Mesendoderm (in vitro differentiated cells): ENCODE measurements at regions not wholly inside any gene's neighbourhood (a gene's known extent, or its start where the extent isn't known, plus 50 kb on each side); places are given as distances from the start of the nearest gene placed in this dataset.

Source experiments
- DNase-seq: peaks from one replicate; pipeline ENCODE4 v3.0.0; 2013
- H2AK5ac ChIP-seq: 2 replicates; pipeline ENCODE4 v1.6.1; 2013; ENCODE audit warnings: low read length, inconsistent platforms
- H2BK120ac ChIP-seq: 2 replicates; pipeline ENCODE4 v1.6.1; 2013; ENCODE audit warnings: low read depth, mild to moderate bottlenecking, low read length, moderate library complexity, mixed read lengths
- H2BK15ac ChIP-seq: replicated peaks from 2 replicates; pipeline ENCODE4 v1.6.1; 2013; ENCODE audit warnings: low read depth, mild to moderate bottlenecking, moderate library complexity
- H2BK5ac ChIP-seq: 2 replicates; pipeline ENCODE4 v1.6.1; 2013; ENCODE audit warnings: low read length, inconsistent platforms
- H3K18ac ChIP-seq: 2 replicates; pipeline ENCODE4 v1.6.1; 2013; ENCODE audit warnings: mild to moderate bottlenecking, low read length, mixed read lengths
- H3K23ac ChIP-seq: one replicate; pipeline ENCODE4 v1.6.1; 2013; ENCODE audit warnings: low read length
- H3K27ac ChIP-seq: 2 replicates; pipeline ENCODE4 v1.5.1; 2013; ENCODE audit warnings: low read depth, mild to moderate bottlenecking, inconsistent platforms, low read length, moderate library complexity
- H3K27me3 ChIP-seq: 2 replicates; pipeline ENCODE4 v1.6.1; 2013; ENCODE audit warnings: low read length, control low read depth, mild to moderate bottlenecking, inconsistent platforms; ENCODE audit not compliant: insufficient read depth, poor library complexity
- H3K36me3 ChIP-seq: 2 replicates; pipeline ENCODE4 v1.6.1; 2013; ENCODE audit warnings: low read length, inconsistent platforms; ENCODE audit not compliant: control insufficient read depth, insufficient read depth
- H3K4ac ChIP-seq: one replicate; pipeline ENCODE4 v1.6.1; 2013; ENCODE audit warnings: low read depth, mild to moderate bottlenecking, low read length, moderate library complexity
- H3K4me1 ChIP-seq: 2 replicates; pipeline ENCODE4 v1.6.1; 2013; ENCODE audit warnings: low read depth, low read length, inconsistent platforms; ENCODE audit not compliant: control insufficient read depth
- H3K4me2 ChIP-seq: 2 replicates; pipeline ENCODE4 v1.6.1; 2013; ENCODE audit warnings: low read length
- H3K4me3 ChIP-seq: 2 replicates; pipeline ENCODE4 v1.5.1; 2013; ENCODE audit warnings: mild to moderate bottlenecking, low read length
- H3K56ac ChIP-seq: one replicate; pipeline ENCODE4 v1.6.1; 2013; ENCODE audit warnings: low read length
- H3K79me1 ChIP-seq: 2 replicates; pipeline ENCODE4 v1.6.1; 2013; ENCODE audit warnings: low read length, inconsistent platforms
- H3K79me2 ChIP-seq: 2 replicates; pipeline ENCODE4 v1.6.1; 2013; ENCODE audit warnings: mild to moderate bottlenecking, low read length; ENCODE audit not compliant: control insufficient read depth, insufficient read depth
- H3K9ac ChIP-seq: 2 replicates; pipeline ENCODE4 v1.6.1; 2013; ENCODE audit warnings: low read length, inconsistent platforms
- H4K5ac ChIP-seq: one replicate; pipeline ENCODE4 v1.6.1; 2013; ENCODE audit warnings: low read length
- H4K8ac ChIP-seq: one replicate; pipeline ENCODE4 v1.6.1; 2013; ENCODE audit warnings: low read depth, mild to moderate bottlenecking, control low read depth, low read length, moderate library complexity
- WGBS: extraction: QIAGEN DNeasy Blood & Tissue Kit; methylation state at CpG from one replicate; pipeline ENCODE4 v1.1.7; 2013; ENCODE audit warnings: low lambda C conversion rate, missing lambda C conversion rate; ENCODE audit not compliant: insufficient coverage; ENCODE audit errors: extremely low coverage; 5-methylcytosine and 5-hydroxymethylcytosine counted together

GRCh38 chr7:82539969-82540368, 96.4 kb upstream of the CACNA2D1 start:
- no peak overlapping the region for H4K8ac ChIP-seq
- H3K79me2 ChIP-seq = no peaks in the 10 kb centered on the region
- no peak overlapping the region for H3K4me2 ChIP-seq
- H3K27ac ChIP-seq = no peak overlapping the region
- H3K27me3 ChIP-seq = no peaks in the 10 kb centered on the region
- no peak overlapping the region for H3K4me3 ChIP-seq
- H3K79me1 ChIP-seq = no peaks in the 10 kb centered on the region
- WGBS = no CpG with 5 or more reads among the region's 6 CpGs
- no peak overlapping the region for H3K23ac ChIP-seq
- no peaks in the 10 kb centered on the region for H3K4me1 ChIP-seq
- no peak overlapping the region for H2AK5ac ChIP-seq
- H2BK15ac ChIP-seq = peak overlapping the region; percentile 74
- H2BK120ac ChIP-seq = no peak overlapping the region
- no peak overlapping the region for H3K4ac ChIP-seq
- no peak overlapping the region for H4K5ac ChIP-seq
- H3K56ac ChIP-seq = no peak overlapping the region
- no peak overlapping the region for H3K9ac ChIP-seq
- H3K18ac ChIP-seq = no peak overlapping the region
- no peak overlapping the region for H2BK5ac ChIP-seq
- no peak for DNase-seq
- H3K36me3 ChIP-seq = no peaks in the 10 kb centered on the region

GRCh38 chr7:82534684-82535083, 91.1 kb upstream of the CACNA2D1 start:
- Histone ChIP-seq H3K4ac (no peak overlapping the region), H3K56ac (no peak overlapping the region), H2BK5ac (no peak overlapping the region), H3K79me2 (no peaks in the 10 kb centered on the region), H4K5ac (no peak overlapping the region), H2AK5ac (no peak overlapping the region), H3K27me3 (no peaks in the 10 kb centered on the region), H3K18ac (no peak overlapping the region), H3K4me1 (peaks cover 7% of the 10 kb centered on the region), H3K79me1 (no peaks in the 10 kb centered on the region), H3K4me2 (no peak overlapping the region), H3K36me3 (no peaks in the 10 kb centered on the region), H3K27ac (no peak overlapping the region), H2BK15ac (no peak overlapping the region), H3K4me3 (no peak overlapping the region), H2BK120ac (no peak overlapping the region), H4K8ac (no peak overlapping the region), H3K23ac (no peak overlapping the region), H3K9ac (no peak overlapping the region)
- no peak for DNase-seq
- WGBS = no CpG with 5 or more reads among the region's 1 CpG

GRCh38 chr7:82530361-82530760, 86.8 kb upstream of the CACNA2D1 start:
- Histone ChIP-seq H3K79me2 (no peaks in the 10 kb centered on the region), H3K23ac (no peak overlapping the region), H2BK5ac (no peak overlapping the region), H3K79me1 (no peaks in the 10 kb centered on the region), H2BK15ac (no peak overlapping the region), H3K56ac (no peak overlapping the region), H3K4me1 (peaks cover 7% of the 10 kb centered on the region), H4K5ac (no peak overlapping the region), H2AK5ac (no peak overlapping the region), H4K8ac (no peak overlapping the region), H3K4ac (no peak overlapping the region), H3K27me3 (no peaks in the 10 kb centered on the region), H3K27ac (no peak overlapping the region), H3K4me2 (no peak overlapping the region), H3K4me3 (no peak overlapping the region), H3K36me3 (no peaks in the 10 kb centered on the region), H2BK120ac (peak overlapping the region; percentile 73), H3K9ac (no peak overlapping the region), H3K18ac (peak overlapping the region; percentile 60)
- DNase-seq = peak; percentile 77
- no CpG with 5 or more reads among the region's 5 CpGs for WGBS

GRCh38 chr7:82528577-82529310, 85.2 kb upstream of the CACNA2D1 start:
- Histone ChIP-seq H3K79me1 (no peaks in the 10 kb centered on the region), H2BK120ac (no peak overlapping the region), H3K4me2 (no peak overlapping the region), H3K36me3 (no peaks in the 10 kb centered on the region), H3K18ac (no peak overlapping the region), H4K8ac (no peak overlapping the region), H3K4ac (no peak overlapping the region), H4K5ac (no peak overlapping the region), H3K27me3 (no peaks in the 10 kb centered on the region), H3K56ac (no peak overlapping the region), H2BK15ac (no peak overlapping the region), H3K27ac (no peak overlapping the region), H2BK5ac (no peak overlapping the region), H2AK5ac (no peak overlapping the region), H3K4me1 (peaks cover 7% of the 10 kb centered on the region), H3K4me3 (no peak overlapping the region), H3K79me2 (no peaks in the 10 kb centered on the region), H3K9ac (no peak overlapping the region), H3K23ac (no peak overlapping the region)
- no CpG with 5 or more reads among the region's 3 CpGs for WGBS
- DNase-seq = no peak

- H3K4me1 ChIP-seq = peaks cover 7% of the 10 kb centered on the region
- no peak overlapping the region for H4K8ac ChIP-seq
- H2BK5ac ChIP-seq = no peak overlapping the region
- H3K4ac ChIP-seq = no peak overlapping the region
- H3K4me3 ChIP-seq = no peak overlapping the region
- H3K27ac ChIP-seq = no peak overlapping the region
- H3K9ac ChIP-seq = no peak overlapping the region
- H3K79me2 ChIP-seq = no peaks in the 10 kb centered on the region
- no peak overlapping the region for H2BK120ac ChIP-seq
- no peak overlapping the region for H3K4me2 ChIP-seq
- no peak overlapping the region for H3K18ac ChIP-seq
- no peak overlapping the region for H3K56ac ChIP-seq
- H4K5ac ChIP-seq = no peak overlapping the region
- DNase-seq = no peak
- no CpG with 5 or more reads among the region's 1 CpG for WGBS
- no peaks in the 10 kb centered on the region for H3K36me3 ChIP-seq
- no peak overlapping the region for H2AK5ac ChIP-seq
- no peak overlapping the region for H3K23ac ChIP-seq
- no peaks in the 10 kb centered on the region for H3K27me3 ChIP-seq
- H2BK15ac ChIP-seq = no peak overlapping the region
- no peaks in the 10 kb centered on the region for H3K79me1 ChIP-seq
These were observed 84.3 kb upstream of the CACNA2D1 start for GRCh38 chr7:82527851-82528250.

GRCh38 chr7:82521906-82522445, 78.4 kb upstream of the CACNA2D1 start:
- no peaks in the 10 kb centered on the region for H3K27me3 ChIP-seq
- no peaks in the 10 kb centered on the region for H3K79me2 ChIP-seq
- no peak overlapping the region for H4K8ac ChIP-seq
- no peak overlapping the region for H3K56ac ChIP-seq
- no peak overlapping the region for H3K27ac ChIP-seq
- H3K79me1 ChIP-seq = no peaks in the 10 kb centered on the region
- no peaks in the 10 kb centered on the region for H3K4me1 ChIP-seq
- no peak overlapping the region for H3K23ac ChIP-seq
- no peak overlapping the region for H3K4ac ChIP-seq
- H3K36me3 ChIP-seq = no peaks in the 10 kb centered on the region
- no peak overlapping the region for H3K4me3 ChIP-seq
- H3K9ac ChIP-seq = no peak overlapping the region
- no peak overlapping the region for H2BK120ac ChIP-seq
- H3K4me2 ChIP-seq = no peak overlapping the region
- H3K18ac ChIP-seq = no peak overlapping the region
- H4K5ac ChIP-seq = no peak overlapping the region
- DNase-seq = no peak
- whole genome bisulfite sequencing = no CpG with 5 or more reads among the region's 2 CpGs
- H2AK5ac ChIP-seq = no peak overlapping the region
- no peak overlapping the region for H2BK15ac ChIP-seq
- no peak overlapping the region for H2BK5ac ChIP-seq
